ENCODE measurements at regions not wholly inside any gene's neighbourhood (a gene's known extent, or its start where the extent isn't known, plus 50 kb on each side); places are given as distances from the start of the nearest gene placed in this dataset.

- TF ChIP-seq PAX5 (IDR thresholded peaks at IDR 0.05; ENCODE audit: insufficient read depth, low read length, severe bottlenecking) (no peak), POLR2AphosphoS5 (IDR thresholded peaks at IDR 0.05; ENCODE audit: low read depth, low read length) (no peak), POLR2A (IDR thresholded peaks at IDR 0.05; ENCODE audit: low read depth, low read length) (no peak), SPI1 (IDR thresholded peaks at IDR 0.05; ENCODE audit: low read depth, low read length) (no peak), TAF1 (IDR thresholded peaks at IDR 0.05; ENCODE audit: low read depth, low read length) (no peak), POU2F2 (IDR thresholded peaks at IDR 0.05; ENCODE audit: low read depth, low read length) (no peak)
Measured at GRCh38 chr3:18064586-18064985, 322.2 kb upstream of the TBC1D5 start.

Data from GM12891 (cell line).